Right atrium auricular region (tissue), 2 donors: ENCODE measurements at regions not wholly inside any gene's neighbourhood (a gene's known extent, or its start where the extent isn't known, plus 50 kb on each side); places are given as distances from the start of the nearest gene placed in this dataset.

Experiments used
- DNase-seq: peaks from one replicate; pipeline ENCODE4 v3.0.0-alpha.2; 2019; ENCODE audit warnings: low spot score
- H3K27ac ChIP-seq, 2 donors: fragments of 200-600 bp; sonication (generic); 1 replicate in 1 of 2; 2 replicates in 1 of 2; pipeline ENCODE4 v1.5.1; 2016 to 2019
- H3K27me3 ChIP-seq, 2 donors: fragments of 200-600 bp; sonication (generic); one replicate each; pipeline versions ENCODE4 v1.5.1 to v1.6.0; 2017 to 2019
- H3K36me3 ChIP-seq: fragments of 200-600 bp; sonication (generic); one replicate; pipeline ENCODE4 v1.5.1; 2016
- H3K4me1 ChIP-seq, 2 donors: fragments of 200-600 bp; sonication (generic); one replicate each; pipeline versions ENCODE4 v1.5.1 to v1.6.0; 2017 to 2019
- H3K4me3 ChIP-seq, 2 donors: fragments of 200-600 bp; sonication (generic); 1 replicate in 1 of 2; 2 replicates in 1 of 2; pipeline ENCODE4 v1.5.1; 2017 to 2019; ENCODE audit warnings: mild to moderate bottlenecking in 1 of 2, moderate library complexity in 1 of 2
- H3K9me3 ChIP-seq, 2 donors: fragments of 200-600 bp; sonication (generic); one replicate each; pipeline ENCODE4 v1.5.1; 2019
- TF ChIP-seq, protein P1 (sequence below), 2 donors: fragments of 200-600 bp; sonication (generic); IDR thresholded peaks; one replicate each; pipeline ENCODE4 v1.5.1; 2019; ENCODE audit warnings: antibody characterized with exemption in 2 of 2

DNA sequence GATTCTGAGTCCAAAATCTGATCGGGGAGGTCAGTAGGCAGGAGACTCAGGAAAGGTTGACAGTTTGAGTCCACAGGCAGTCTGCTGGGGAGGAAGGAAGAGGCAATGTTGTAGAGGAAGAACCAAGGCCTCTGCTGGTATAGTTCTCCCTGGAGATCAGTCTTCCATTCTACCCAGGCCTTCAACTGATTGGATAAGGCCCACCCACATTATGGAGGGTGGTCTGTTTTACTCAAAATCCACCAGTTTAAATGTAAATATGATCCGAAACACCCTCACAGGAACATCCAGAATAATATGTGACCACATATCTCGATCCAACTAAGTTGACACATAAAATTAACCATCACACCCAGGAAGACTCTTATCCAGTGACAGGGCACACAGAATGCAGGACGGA is 425.3 kb upstream of the ZMIZ1 start:
- Histone ChIP-seq H3K27ac (no peak overlapping the region), H3K27me3 (no peaks in the 10 kb centered on the region), H3K36me3 (no peaks in the 10 kb centered on the region), H3K9me3 (no peaks in the 10 kb centered on the region), H3K4me3 (no peak overlapping the region), H3K4me1 (no peaks in the 10 kb centered on the region)
- no peak for DNase-seq
- TF ChIP-seq, protein P1, sequence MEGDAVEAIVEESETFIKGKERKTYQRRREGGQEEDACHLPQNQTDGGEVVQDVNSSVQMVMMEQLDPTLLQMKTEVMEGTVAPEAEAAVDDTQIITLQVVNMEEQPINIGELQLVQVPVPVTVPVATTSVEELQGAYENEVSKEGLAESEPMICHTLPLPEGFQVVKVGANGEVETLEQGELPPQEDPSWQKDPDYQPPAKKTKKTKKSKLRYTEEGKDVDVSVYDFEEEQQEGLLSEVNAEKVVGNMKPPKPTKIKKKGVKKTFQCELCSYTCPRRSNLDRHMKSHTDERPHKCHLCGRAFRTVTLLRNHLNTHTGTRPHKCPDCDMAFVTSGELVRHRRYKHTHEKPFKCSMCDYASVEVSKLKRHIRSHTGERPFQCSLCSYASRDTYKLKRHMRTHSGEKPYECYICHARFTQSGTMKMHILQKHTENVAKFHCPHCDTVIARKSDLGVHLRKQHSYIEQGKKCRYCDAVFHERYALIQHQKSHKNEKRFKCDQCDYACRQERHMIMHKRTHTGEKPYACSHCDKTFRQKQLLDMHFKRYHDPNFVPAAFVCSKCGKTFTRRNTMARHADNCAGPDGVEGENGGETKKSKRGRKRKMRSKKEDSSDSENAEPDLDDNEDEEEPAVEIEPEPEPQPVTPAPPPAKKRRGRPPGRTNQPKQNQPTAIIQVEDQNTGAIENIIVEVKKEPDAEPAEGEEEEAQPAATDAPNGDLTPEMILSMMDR (IDR thresholded peaks at IDR 0.05): no peak

DNA sequence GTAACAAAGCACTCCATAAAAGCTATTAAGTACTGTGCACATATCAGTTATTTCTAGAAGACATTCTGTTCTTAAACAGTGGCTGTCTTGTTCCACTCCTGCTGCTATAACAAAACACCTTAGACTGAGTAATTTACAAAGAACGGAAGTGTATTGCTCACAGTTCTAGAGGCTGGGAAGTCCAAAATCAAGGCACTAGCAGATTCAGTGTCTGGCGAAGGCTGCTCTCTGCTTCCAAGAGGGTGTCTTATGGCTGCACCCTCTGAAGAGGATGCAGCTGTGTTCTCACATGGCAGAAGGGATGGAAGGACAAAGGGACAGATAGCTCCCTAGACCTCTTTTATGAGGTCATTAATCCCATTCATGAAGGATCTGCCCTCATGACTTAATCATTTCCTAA is 424.2 kb upstream of the ZMIZ1 start:
- no peaks in the 10 kb centered on the region for H3K9me3 ChIP-seq
- TF ChIP-seq, protein P1 (IDR thresholded peaks at IDR 0.05): no peak
- no peaks in the 10 kb centered on the region for H3K4me1 ChIP-seq
- H3K4me3 ChIP-seq: no peak overlapping the region
- H3K36me3 ChIP-seq: no peaks in the 10 kb centered on the region
- no peak overlapping the region for H3K27ac ChIP-seq
- no peak for DNase-seq
- no peaks in the 10 kb centered on the region for H3K27me3 ChIP-seq

DNA sequence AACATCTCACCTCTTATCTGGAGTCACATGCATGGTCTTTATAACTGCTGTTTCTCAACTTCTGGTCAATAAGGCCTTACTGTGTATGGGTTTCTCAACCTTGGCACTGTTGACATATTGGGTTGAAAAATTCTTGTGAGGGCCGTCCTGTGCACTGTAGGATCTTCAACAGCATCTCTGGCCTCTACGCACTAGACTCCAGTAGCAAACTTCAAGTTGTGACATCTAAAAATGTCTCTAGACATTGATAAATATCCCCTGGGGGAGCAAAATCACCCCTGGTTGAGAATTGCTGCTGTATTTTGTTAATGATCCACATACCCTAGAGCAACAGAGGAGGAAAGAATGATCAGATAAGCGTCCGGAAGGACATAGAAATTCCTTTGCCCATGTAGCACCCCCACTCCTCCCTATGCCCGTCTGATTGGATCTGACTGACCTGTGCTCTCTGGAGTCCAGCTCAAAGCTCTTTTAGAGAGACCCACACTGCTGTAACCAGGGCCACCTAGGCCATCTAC is 423.5 kb upstream of the ZMIZ1 start:
- DNase-seq: no peak

DNA sequence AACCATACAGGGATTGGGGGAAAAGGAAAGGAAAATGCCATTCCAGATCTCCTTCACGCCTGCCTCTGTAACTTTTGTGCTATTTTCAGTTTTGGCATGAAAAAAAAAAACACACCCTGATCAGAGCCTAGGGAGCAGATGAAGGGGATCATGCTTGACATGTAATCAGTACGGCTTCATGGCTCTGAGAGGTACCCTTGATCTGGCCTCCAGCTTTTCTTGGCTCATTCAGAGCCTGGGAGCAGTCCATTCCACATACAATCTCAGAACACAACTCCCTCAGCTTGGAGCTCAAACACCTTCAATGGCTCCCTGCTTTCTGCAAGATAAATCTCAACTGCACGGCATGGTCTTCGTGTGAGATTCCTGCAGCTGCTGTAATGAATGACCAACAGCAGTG is 422.8 kb upstream of the ZMIZ1 start:
- H3K27ac ChIP-seq: no peak overlapping the region
- H3K9me3 ChIP-seq: no peaks in the 10 kb centered on the region
- DNase-seq: no peak
- TF ChIP-seq, protein P1 (IDR thresholded peaks at IDR 0.05): no peak
- H3K27me3 ChIP-seq: no peaks in the 10 kb centered on the region
- no peak overlapping the region for H3K4me3 ChIP-seq
- no peaks in the 10 kb centered on the region for H3K36me3 ChIP-seq
- H3K4me1 ChIP-seq: no peaks in the 10 kb centered on the region

More for the DNA sequence above, 423.5 kb upstream of the ZMIZ1 start:
- Histone ChIP-seq H3K4me3 (no peak overlapping the region), H3K9me3 (no peaks in the 10 kb centered on the region), H3K4me1 (no peaks in the 10 kb centered on the region), H3K36me3 (no peaks in the 10 kb centered on the region), H3K27me3 (no peaks in the 10 kb centered on the region), H3K27ac (no peak overlapping the region)
- TF ChIP-seq, protein P1 (IDR thresholded peaks at IDR 0.05): no peak

DNA sequence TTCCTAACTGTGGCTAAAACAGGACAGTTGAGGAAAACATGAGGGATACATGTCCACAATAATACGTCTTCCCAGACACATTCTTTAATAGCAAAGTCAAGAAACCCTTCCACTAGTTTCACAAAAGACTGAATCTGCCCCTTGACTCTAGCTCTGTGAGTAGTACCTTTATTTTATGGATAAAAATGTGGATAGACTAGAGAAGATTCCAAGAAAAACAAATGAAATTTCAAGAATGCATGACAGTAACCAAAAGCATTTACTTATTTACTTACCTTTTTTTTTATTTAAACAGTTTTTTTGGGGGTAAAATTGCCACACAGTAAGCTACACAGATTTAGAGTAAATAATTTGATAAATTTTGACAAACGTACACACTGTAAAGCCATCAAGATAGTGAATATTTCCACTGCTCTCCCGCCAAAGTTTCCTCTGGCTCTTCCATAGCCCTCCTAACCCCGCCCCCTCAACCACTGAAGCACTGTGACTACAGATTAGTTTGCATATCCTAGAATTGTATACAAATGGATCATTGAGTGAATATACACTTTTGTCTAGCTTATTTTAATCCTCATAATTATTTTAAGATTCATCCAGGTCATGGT is 420.4 kb upstream of the ZMIZ1 start:
- H3K27me3 ChIP-seq: no peaks in the 10 kb centered on the region
- TF ChIP-seq, protein P1 (IDR thresholded peaks at IDR 0.05): no peak
- no peaks in the 10 kb centered on the region for H3K36me3 ChIP-seq

DNA sequence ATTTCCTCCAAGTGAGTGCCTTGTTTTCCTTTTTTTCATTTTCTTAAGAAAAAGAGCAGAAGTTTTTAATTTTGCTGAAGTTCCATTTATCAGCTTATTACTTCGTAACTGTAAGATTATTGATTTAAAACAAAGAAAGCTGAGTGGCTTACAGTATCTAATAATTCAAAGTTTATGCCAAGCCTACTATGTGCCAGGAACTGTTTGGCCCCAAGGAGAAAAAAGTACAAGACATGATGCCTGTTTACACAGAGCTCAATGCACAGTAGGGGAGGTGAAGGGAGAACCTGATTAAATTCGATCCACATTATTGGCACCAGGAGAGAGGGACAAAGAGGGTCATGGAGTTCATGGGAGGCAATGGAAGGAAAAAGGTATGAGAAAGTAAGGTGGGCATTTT is 419.3 kb upstream of the ZMIZ1 start:
- no peaks in the 10 kb centered on the region for H3K4me1 ChIP-seq
- no peak for DNase-seq
- TF ChIP-seq, protein P1 (IDR thresholded peaks at IDR 0.05): no peak

More for the DNA sequence above, 420.4 kb upstream of the ZMIZ1 start:
- DNase-seq: no peak
- H3K4me3 ChIP-seq: no peak overlapping the region
- H3K4me1 ChIP-seq: no peaks in the 10 kb centered on the region
- H3K27ac ChIP-seq: no peak overlapping the region
- no peaks in the 10 kb centered on the region for H3K9me3 ChIP-seq

More for the DNA sequence above, 419.3 kb upstream of the ZMIZ1 start:
- H3K27me3 ChIP-seq: no peaks in the 10 kb centered on the region
- H3K27ac ChIP-seq: no peak overlapping the region
- H3K36me3 ChIP-seq: no peaks in the 10 kb centered on the region
- no peaks in the 10 kb centered on the region for H3K9me3 ChIP-seq
- no peak overlapping the region for H3K4me3 ChIP-seq
